IMR-90 (cell line): ENCODE measurements at regions not wholly inside any gene's neighbourhood (a gene's known extent, or its start where the extent isn't known, plus 50 kb on each side); places are given as distances from the start of the nearest gene placed in this dataset.

Source experiments
- ATAC-seq: fragments of 200-7000 bp; cut with Tn5 transposase; 2 replicates; pipeline ENCODE4 v1.9.1; 2020; ENCODE audit warnings: low read depth, mild to moderate bottlenecking, moderate library complexity
- BruUV-seq: library from RNA; stranded (reverse); fragments of 400-500 nt; replicated peaks from 2 replicates; lab custom pipeline; 2021; lab: Mats Ljungman, UMichigan
- CTCF ChIA-PET: fragments of 300-600 bp; formaldehyde crosslinking; extraction: SDS; loops from one replicate; lab custom pipeline; 2021; ENCODE audit warnings: antibody characterized with exemption; lab: Yijun Ruan, JAX
- POLR2A ChIA-PET: fragments of 300-600 bp; sonication (Branson Sonifier 250); formaldehyde crosslinking; loops from one replicate; lab custom pipeline; 2022; ENCODE audit warnings: antibody characterized with exemption; ENCODE audit not compliant: unreplicated experiment; lab: Charles Lee
- DNase-seq: peaks from one replicate; pipeline ENCODE4 v3.0.0; 2013
- H2AFZ ChIP-seq: replicated peaks from 2 replicates; pipeline ENCODE3; 2013; ENCODE audit warnings: low read length, mild to moderate bottlenecking; ENCODE audit not compliant: poor library complexity
- H2AK5ac ChIP-seq: 2 replicates; pipeline ENCODE4 v1.6.1; 2013; ENCODE audit warnings: low read depth, low read length, inconsistent platforms
- H2AK9ac ChIP-seq: replicated peaks from 2 replicates; pipeline ENCODE3; 2013; ENCODE audit warnings: mild to moderate bottlenecking, low read depth, low read length, moderate library complexity; ENCODE audit not compliant: poor library complexity
- H2BK120ac ChIP-seq: 2 replicates; pipeline ENCODE4 v1.6.1; 2013; ENCODE audit warnings: low read depth, low read length, inconsistent platforms
- H2BK15ac ChIP-seq: 3 replicates; pipeline ENCODE4 v1.6.1; 2013; ENCODE audit warnings: low read depth, low read length, inconsistent platforms
- H2BK20ac ChIP-seq: 2 replicates; pipeline ENCODE4 v1.6.1; 2013; ENCODE audit warnings: low read depth, mild to moderate bottlenecking, inconsistent platforms, low read length, moderate library complexity
- H2BK5ac ChIP-seq: 2 replicates; pipeline ENCODE4 v1.6.1; 2013; ENCODE audit warnings: mild to moderate bottlenecking, low read depth, low read length, inconsistent platforms; ENCODE audit not compliant: poor library complexity, severe bottlenecking
- H3K14ac ChIP-seq: replicated peaks from 2 replicates; pipeline ENCODE4 v1.6.1; 2013; ENCODE audit warnings: low read depth, low read length, inconsistent platforms
- H3K18ac ChIP-seq: 2 replicates; pipeline ENCODE4 v1.6.1; 2013; ENCODE audit warnings: low read depth, low read length, control low read depth
- H3K23ac ChIP-seq: 2 replicates; pipeline ENCODE4 v1.6.1; 2013; ENCODE audit warnings: low read depth, low read length, inconsistent platforms
- H3K27ac ChIP-seq: 2 replicates; pipeline ENCODE4 v1.5.1; 2013; ENCODE audit warnings: mild to moderate bottlenecking, control low read depth, low read length; ENCODE audit not compliant: insufficient read depth
- H3K27me3 ChIP-seq: 2 replicates; pipeline ENCODE4 v1.6.1; 2013; ENCODE audit warnings: low read length; ENCODE audit not compliant: control insufficient read depth, insufficient read depth
- H3K36me3 ChIP-seq: 2 replicates; pipeline ENCODE4 v1.6.1; 2013; ENCODE audit warnings: low read length, mixed read lengths; ENCODE audit not compliant: control insufficient read depth, insufficient read depth
- H3K4ac ChIP-seq: 2 replicates; pipeline ENCODE4 v1.6.1; 2013; ENCODE audit warnings: low read depth, low read length, inconsistent platforms
- H3K4me1 ChIP-seq: 2 replicates; pipeline ENCODE4 v1.6.1; 2013; ENCODE audit warnings: low read length, mixed read lengths; ENCODE audit not compliant: control insufficient read depth, insufficient read depth
- H3K4me2 ChIP-seq: 2 replicates; pipeline ENCODE4 v1.6.1; 2013; ENCODE audit warnings: low read depth, mild to moderate bottlenecking, control low read depth, low read length, moderate library complexity
- H3K4me3 ChIP-seq: 2 replicates; pipeline ENCODE4 v1.5.1; 2013; ENCODE audit warnings: low read depth, mild to moderate bottlenecking, control low read depth, low read length, moderate library complexity; ENCODE audit not compliant: insufficient read depth
- H3K56ac ChIP-seq: 2 replicates; pipeline ENCODE4 v1.6.1; 2013; ENCODE audit warnings: low read length, inconsistent platforms; ENCODE audit not compliant: insufficient read depth; ENCODE audit errors: extremely low read depth
- H3K79me1 ChIP-seq, 2 experiments: 2 replicates each; pipeline ENCODE4 v1.6.1; 2013; ENCODE audit warnings: low read length in 2 of 2, inconsistent platforms in 1 of 2, low read depth in 1 of 2
- H3K9ac ChIP-seq: 2 replicates; pipeline ENCODE4 v1.6.1; 2013; ENCODE audit warnings: low read depth, low read length, control low read depth
- H3K9me1 ChIP-seq: 2 replicates; pipeline ENCODE4 v1.6.1; 2013; ENCODE audit warnings: low read length, inconsistent platforms; ENCODE audit not compliant: insufficient read depth
- H3K9me3 ChIP-seq: 2 replicates; pipeline ENCODE4 v1.6.1; 2013; ENCODE audit warnings: low read length; ENCODE audit not compliant: control insufficient read depth, insufficient read depth
- H4K20me1 ChIP-seq: 2 replicates; pipeline ENCODE4 v1.6.1; 2013; ENCODE audit warnings: low read length, inconsistent platforms; ENCODE audit not compliant: insufficient read depth
- H4K5ac ChIP-seq: 2 replicates; pipeline ENCODE4 v1.6.1; 2013; ENCODE audit warnings: mild to moderate bottlenecking, low read depth, low read length, control low read depth
- H4K8ac ChIP-seq, 2 experiments: 2 replicates each; pipeline ENCODE4 v1.6.1; 2013; ENCODE audit warnings: low read depth in 2 of 2, low read length in 2 of 2, control low read depth in 1 of 2, inconsistent platforms in 1 of 2
- H4K91ac ChIP-seq: 2 replicates; pipeline ENCODE4 v1.6.1; 2013; ENCODE audit warnings: low read depth, low read length, inconsistent platforms; ENCODE audit not compliant: insufficient read depth
- BHLHE40 ChIP-seq: fragments of 150-350 bp; IDR thresholded peaks from 2 replicates; pipeline ENCODE4 v1.6.1; 2016; ENCODE audit warnings: mild to moderate bottlenecking, low read depth, low read length
- CEBPB ChIP-seq: IDR thresholded peaks from 2 replicates; pipeline ENCODE4 v1.6.1; 2012; ENCODE audit warnings: low read depth, low read length, improper control_type of control experiment
- CHD1 ChIP-seq: IDR thresholded peaks from 2 replicates; pipeline ENCODE4 v1.6.1; 2012; ENCODE audit warnings: low read depth, low read length, improper control_type of control experiment
- FOS ChIP-seq: fragments of 150-350 bp; IDR thresholded peaks from 2 replicates; pipeline ENCODE4 v1.6.1; 2016; ENCODE audit warnings: low read depth, low read length
- MAFK ChIP-seq: IDR thresholded peaks from 2 replicates; pipeline ENCODE4 v1.6.1; 2012; ENCODE audit warnings: low read depth, low read length, improper control_type of control experiment
- MAZ ChIP-seq: IDR thresholded peaks from 2 replicates; pipeline ENCODE4 v1.6.1; 2012; ENCODE audit warnings: low read depth, mild to moderate bottlenecking, low read length, improper control_type of control experiment, moderate library complexity, borderline replicate concordance
- MXI1 ChIP-seq: IDR thresholded peaks from 2 replicates; pipeline ENCODE4 v1.6.1; 2012; ENCODE audit warnings: low read depth, mild to moderate bottlenecking, low read length, moderate library complexity, borderline replicate concordance
- NFE2L2 ChIP-seq: fragments of 150-350 bp; IDR thresholded peaks from 2 replicates; pipeline ENCODE4 v1.6.1; 2016; ENCODE audit warnings: low read depth, mild to moderate bottlenecking, low read length
- POLR2A ChIP-seq: IDR thresholded peaks from 2 replicates; pipeline ENCODE4 v1.6.1; 2012; ENCODE audit warnings: mild to moderate bottlenecking, low read depth, low read length
- RAD21 ChIP-seq: IDR thresholded peaks from 2 replicates; pipeline ENCODE4 v1.6.1; 2012; ENCODE audit warnings: low read length, improper control_type of control experiment
- RCOR1 ChIP-seq: IDR thresholded peaks from 2 replicates; pipeline ENCODE4 v1.6.1; 2012; ENCODE audit warnings: mild to moderate bottlenecking, low read length, improper control_type of control experiment; ENCODE audit not compliant: insufficient replicate concordance
- RFX5 ChIP-seq: IDR thresholded peaks from 2 replicates; pipeline ENCODE4 v1.8.0; 2012; ENCODE audit warnings: low read depth, mild to moderate bottlenecking, low read length, moderate library complexity
- SMC3 ChIP-seq: fragments of 150-350 bp; IDR thresholded peaks from 2 replicates; pipeline ENCODE4 v1.6.1; 2016; ENCODE audit warnings: low read depth, mild to moderate bottlenecking, antibody characterized with exemption, low read length, moderate library complexity
- USF2 ChIP-seq: fragments of 150-350 bp; IDR thresholded peaks from 2 replicates; pipeline ENCODE4 v1.6.1; 2017; ENCODE audit warnings: mild to moderate bottlenecking, antibody characterized with exemption, low read length, low read depth
- WGBS, 2 experiments: methylation state at CpG; one replicate each; pipeline versions ENCODE4 v1.1.5 to v1.1.7; 2013; ENCODE audit warnings: missing lambda C conversion rate in 2 of 2; ENCODE audit not compliant: insufficient read length in 1 of 2; ENCODE audit errors: extremely low coverage in 2 of 2; 5-methylcytosine and 5-hydroxymethylcytosine counted together
- dilution Hi-C: fragments of 300-500 bp; cut with HindIII; formaldehyde crosslinking; loops from one replicate; pipeline ENCODE4 v1.14.3; 2018; ENCODE audit warnings: low sequenced_read_pairs; ENCODE audit not compliant: unreplicated experiment
- in situ Hi-C: fragments of 300-500 bp; cut with MboI; formaldehyde crosslinking; loops from 3 replicates; pipeline ENCODE4 v1.14.3; 2019; ENCODE audit warnings: low sequenced_read_pairs, inconsistent platforms, mixed read lengths
- intact Hi-C: fragments of 100-400 bp; cut with micrococcal nuclease; formaldehyde crosslinking; loops from 2 replicates; pipeline ENCODE4 v1.10.0; 2022
- TF ChIP-seq, protein P1 (sequence below): fragments of 150-350 bp; IDR thresholded peaks from 2 replicates; pipeline ENCODE4 v1.6.1; 2016; ENCODE audit warnings: low read depth, mild to moderate bottlenecking, low read length, moderate library complexity, borderline replicate concordance
- TF ChIP-seq, protein P2 (sequence below): conservative IDR thresholded peaks from 2 replicates; pipeline ENCODE4 v1.5.1; 2012; ENCODE audit warnings: mild to moderate bottlenecking, low read depth, low read length, improper control_type of control experiment

DNA sequence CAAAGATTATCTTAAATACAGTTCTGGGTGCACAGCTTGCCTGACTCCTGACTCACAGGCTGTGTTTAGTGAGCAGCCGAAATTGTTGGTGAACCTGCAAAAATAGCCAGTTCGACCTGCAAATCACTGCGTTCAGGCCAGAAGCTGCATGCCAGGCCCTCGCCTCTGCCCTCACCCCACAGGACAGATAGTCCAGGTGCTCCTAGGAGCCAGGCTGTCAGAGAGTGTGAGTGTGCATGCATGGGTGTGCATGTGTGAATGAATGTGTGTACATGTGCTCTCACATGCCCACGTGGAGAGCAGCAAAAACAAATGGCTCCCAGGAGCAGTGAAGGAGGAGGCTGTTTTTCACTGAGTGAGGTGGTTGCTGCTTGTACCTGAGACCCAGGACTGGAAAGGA lies 131.8 kb downstream of the ABCC12 start:
- Histone ChIP-seq H3K4me1 (no peaks in the 10 kb centered on the region), H3K18ac (no peak overlapping the region), H3K27me3 (peaks cover 19% of the 10 kb centered on the region), H4K5ac (no peak overlapping the region), H2BK15ac (no peak overlapping the region), H3K4me2 (no peak overlapping the region), H2AK9ac (no peak overlapping the region), H3K9ac (no peak overlapping the region), H3K4me3 (no peak overlapping the region), H3K9me1 (no peaks in the 10 kb centered on the region), H2AFZ (no peak overlapping the region), H3K79me1 (no peaks in the 10 kb centered on the region), H3K14ac (no peak overlapping the region), H2BK5ac (no peak overlapping the region), H3K9me3 (no peaks in the 10 kb centered on the region), H3K56ac (no peak overlapping the region), H4K8ac (no peak overlapping the region), H3K23ac (no peak overlapping the region), H4K20me1 (no peaks in the 10 kb centered on the region), H3K4ac (no peak overlapping the region), H3K27ac (no peak overlapping the region), H2AK5ac (no peak overlapping the region), H2BK120ac (no peak overlapping the region), H2BK20ac (no peak overlapping the region), H4K91ac (no peak overlapping the region), H3K36me3 (no peaks in the 10 kb centered on the region)
- TF ChIP-seq RCOR1 (no peak), POLR2A (no peak), USF2 (no peak), RAD21 (no peak), MAFK (no peak), MXI1 (no peak), NFE2L2 (no peak), FOS (no peak), CHD1 (no peak), MAZ (no peak), CEBPB (no peak), SMC3 (no peak), BHLHE40 (no peak), RFX5 (no peak)
- TF ChIP-seq, protein P1, sequence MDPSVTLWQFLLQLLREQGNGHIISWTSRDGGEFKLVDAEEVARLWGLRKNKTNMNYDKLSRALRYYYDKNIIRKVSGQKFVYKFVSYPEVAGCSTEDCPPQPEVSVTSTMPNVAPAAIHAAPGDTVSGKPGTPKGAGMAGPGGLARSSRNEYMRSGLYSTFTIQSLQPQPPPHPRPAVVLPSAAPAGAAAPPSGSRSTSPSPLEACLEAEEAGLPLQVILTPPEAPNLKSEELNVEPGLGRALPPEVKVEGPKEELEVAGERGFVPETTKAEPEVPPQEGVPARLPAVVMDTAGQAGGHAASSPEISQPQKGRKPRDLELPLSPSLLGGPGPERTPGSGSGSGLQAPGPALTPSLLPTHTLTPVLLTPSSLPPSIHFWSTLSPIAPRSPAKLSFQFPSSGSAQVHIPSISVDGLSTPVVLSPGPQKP: no peak
- TF ChIP-seq, protein P2, sequence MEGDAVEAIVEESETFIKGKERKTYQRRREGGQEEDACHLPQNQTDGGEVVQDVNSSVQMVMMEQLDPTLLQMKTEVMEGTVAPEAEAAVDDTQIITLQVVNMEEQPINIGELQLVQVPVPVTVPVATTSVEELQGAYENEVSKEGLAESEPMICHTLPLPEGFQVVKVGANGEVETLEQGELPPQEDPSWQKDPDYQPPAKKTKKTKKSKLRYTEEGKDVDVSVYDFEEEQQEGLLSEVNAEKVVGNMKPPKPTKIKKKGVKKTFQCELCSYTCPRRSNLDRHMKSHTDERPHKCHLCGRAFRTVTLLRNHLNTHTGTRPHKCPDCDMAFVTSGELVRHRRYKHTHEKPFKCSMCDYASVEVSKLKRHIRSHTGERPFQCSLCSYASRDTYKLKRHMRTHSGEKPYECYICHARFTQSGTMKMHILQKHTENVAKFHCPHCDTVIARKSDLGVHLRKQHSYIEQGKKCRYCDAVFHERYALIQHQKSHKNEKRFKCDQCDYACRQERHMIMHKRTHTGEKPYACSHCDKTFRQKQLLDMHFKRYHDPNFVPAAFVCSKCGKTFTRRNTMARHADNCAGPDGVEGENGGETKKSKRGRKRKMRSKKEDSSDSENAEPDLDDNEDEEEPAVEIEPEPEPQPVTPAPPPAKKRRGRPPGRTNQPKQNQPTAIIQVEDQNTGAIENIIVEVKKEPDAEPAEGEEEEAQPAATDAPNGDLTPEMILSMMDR: no peak
- dilution Hi-C loops: no loop called here
- intact Hi-C loops: no loop called here
- WGBS, 2 experiments: 20% methylated on average over 1 of the region's 5 CpGs; no CpG with 5 or more reads in 1 of the 2 experiments
- DNase-seq: no peak
- CTCF ChIA-PET: no interaction called here
- BruUV-seq: no TSS peak
- no peak for ATAC-seq
- POLR2A ChIA-PET: no interaction called here
- in situ Hi-C loops: no loop called here
